NCI-H69 (cell line): ENCODE measurements at regions not wholly inside any gene's neighbourhood (a gene's known extent, or its start where the extent isn't known, plus 50 kb on each side); places are given as distances from the start of the nearest gene placed in this dataset.
"Not testable (repeated sequence)": the region's sequence is repeated elsewhere in the genome, so short reads cannot be mapped to it uniquely, and the experiment has no call there.

Source experiments
- DNase-seq: peaks from one replicate; lab custom pipeline; 2025; lab: John Stamatoyannopoulos, UW

DNA sequence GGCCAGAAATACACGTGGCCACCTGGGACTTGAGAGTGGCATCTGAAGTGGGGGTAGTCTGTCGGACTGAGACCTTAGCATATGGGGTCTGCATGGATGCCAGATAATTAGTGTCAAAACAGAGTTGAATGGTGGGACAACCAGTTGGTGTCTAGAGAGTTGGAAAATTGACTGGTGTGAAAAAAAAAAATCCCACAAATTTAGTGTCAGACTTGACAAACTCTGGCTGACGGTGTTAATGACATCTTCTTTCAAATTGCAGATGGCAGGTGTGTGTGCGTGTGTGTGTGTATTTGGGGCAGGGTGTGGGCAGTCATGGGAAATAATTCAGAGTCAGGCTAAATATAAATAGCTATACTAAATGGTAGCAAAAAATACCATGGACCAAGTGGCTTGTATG lies 365.4 kb upstream of the RGPD4 start:
- DNase-seq, result no peak

GRCh38 chr2:107462181-107462580 lies 364.5 kb upstream of the RGPD4 start:
- DNase-seq, result peak; percentile 62

- no peak for DNase-seq
Measured at GRCh38 chr2:107466241-107466640, 360.5 kb upstream of the RGPD4 start.

DNA sequence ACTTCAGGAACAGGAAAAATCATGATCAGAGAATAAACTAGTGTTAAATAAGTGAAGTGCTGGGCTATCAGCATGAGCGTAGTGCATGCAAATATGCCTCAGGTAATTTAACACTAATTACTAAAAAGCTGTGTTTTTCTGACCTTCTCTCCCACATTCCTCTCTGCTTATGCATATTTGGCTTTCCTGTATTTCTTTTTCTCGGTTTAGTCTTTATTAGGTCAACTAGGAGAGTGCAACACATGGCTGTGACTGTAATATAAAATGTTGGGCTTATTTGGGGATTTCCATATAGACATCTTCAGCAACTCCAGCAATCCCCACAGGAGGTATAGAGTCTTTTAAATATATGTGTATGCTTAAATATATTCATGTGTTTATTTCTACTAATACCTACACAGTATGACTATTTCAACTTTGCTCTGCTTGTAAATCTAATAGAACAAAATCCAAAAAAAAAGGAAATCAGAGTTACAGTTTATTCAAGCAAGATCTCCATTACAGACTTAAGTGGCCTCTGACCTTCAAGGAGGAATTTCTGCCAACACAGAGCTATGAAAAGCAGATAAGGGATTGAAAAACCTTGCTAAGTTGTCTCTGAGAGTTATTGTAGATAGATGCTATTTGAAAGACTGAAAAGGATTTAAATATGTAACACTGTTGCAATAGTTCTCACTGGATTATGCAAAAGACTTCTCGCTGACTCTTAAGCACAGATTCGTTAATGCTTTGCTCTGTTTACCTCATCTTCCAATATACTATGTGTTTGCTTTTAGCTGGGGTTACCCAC lies 359.5 kb upstream of the RGPD4 start:
- DNase-seq, result no peak

DNA sequence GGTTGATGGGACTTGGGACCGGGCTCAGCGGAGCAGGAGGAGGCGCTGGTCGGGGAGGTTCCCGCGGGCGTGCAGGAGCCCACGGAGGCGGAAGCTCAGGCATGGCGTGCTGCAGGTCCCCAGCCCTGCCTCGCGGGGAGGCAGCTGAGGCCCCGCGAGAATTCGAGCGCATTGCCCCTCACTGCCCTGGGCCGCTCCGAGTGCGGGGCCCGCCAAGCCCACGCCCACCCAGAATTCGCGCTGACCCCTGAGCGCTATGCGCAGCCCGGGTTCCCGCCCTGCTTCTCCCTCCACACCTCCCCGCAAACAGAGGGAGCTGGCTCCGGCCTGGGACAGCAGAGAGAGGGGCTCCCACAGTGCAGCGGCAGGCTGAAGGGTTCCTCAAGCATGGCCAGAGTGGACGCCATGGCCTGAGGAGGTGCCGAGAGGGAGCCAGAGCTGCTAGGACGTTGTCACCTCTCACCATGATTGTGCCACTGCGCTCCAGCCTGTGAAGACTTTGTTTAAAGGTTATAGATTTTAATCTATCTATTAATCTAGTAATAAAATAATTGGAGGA lies 357.2 kb upstream of the RGPD4 start:
- DNase-seq, result no peak

DNA sequence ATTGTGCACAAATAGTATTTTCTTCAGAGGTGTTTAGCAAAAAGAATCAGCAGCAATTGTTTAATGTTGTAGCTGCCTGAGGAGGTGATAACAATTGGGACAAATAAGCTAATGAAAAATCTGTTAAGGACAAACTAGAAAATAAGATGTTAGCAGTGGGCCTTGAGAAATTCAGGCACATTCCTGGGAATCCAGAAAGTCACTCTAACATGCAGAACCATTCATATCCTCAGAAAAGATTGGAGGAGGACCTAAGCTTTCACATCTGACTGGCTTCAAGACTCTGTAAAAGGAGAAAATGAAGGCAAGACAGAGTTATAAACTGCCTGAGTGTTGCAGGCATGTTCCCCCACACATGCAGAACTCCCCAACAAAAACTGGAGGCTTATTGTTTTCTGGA lies 353.5 kb upstream of the RGPD4 start:
- no peak for DNase-seq

DNA sequence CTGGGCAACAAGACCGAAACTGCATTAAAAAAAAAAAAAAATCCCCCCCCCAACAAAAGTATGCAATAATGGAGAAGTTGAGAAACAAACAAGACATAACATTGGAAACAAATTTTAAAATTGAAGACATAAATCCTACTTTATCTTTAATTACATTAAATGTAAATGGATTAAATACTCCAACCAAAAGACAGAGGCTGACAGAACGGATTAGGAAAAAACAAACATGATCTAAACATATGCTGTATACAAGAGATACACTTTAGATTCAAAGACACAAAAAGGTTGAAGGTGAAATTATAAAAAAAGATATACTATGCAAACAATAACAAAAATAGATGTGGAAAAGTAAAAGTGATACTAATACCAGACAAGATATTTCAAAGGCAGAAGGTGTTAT lies 350.8 kb upstream of the RGPD4 start:
- no peak for DNase-seq

- DNase-seq, result no peak
Measured at GRCh38 chr2:107502539-107502938, 324.2 kb upstream of the RGPD4 start.

- DNase-seq, result no peak
Measured at GRCh38 chr2:107511970-107512789, 314.5 kb upstream of the RGPD4 start.

- no peak for DNase-seq
Measured at GRCh38 chr2:107525406-107525805, 301.3 kb upstream of the RGPD4 start.

GRCh38 chr2:107529146-107529545 lies 297.5 kb upstream of the RGPD4 start:
- DNase-seq, result peak; percentile 88

DNA sequence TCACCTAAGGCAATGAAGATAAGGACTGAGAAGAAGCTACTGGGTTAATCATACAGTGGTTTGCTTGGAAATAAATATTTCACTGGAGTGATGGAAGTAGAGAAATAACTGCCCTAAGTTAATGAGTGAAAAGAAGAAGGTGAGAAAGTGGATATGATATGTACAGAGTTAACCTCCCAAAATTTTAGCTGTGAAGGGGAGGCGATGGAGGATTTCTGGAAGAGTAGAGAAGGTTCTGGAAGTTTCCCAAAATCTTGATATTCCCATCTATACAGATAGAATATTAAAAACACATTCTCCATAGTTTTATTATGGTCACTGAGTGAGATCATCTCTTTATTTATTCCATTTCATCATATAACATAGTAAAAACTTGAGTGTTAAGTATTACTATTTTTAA lies 296.6 kb upstream of the RGPD4 start:
- DNase-seq, result peak; percentile 12

GRCh38 chr2:107534926-107535325 lies 291.8 kb upstream of the RGPD4 start:
- DNase-seq, result no peak

DNA sequence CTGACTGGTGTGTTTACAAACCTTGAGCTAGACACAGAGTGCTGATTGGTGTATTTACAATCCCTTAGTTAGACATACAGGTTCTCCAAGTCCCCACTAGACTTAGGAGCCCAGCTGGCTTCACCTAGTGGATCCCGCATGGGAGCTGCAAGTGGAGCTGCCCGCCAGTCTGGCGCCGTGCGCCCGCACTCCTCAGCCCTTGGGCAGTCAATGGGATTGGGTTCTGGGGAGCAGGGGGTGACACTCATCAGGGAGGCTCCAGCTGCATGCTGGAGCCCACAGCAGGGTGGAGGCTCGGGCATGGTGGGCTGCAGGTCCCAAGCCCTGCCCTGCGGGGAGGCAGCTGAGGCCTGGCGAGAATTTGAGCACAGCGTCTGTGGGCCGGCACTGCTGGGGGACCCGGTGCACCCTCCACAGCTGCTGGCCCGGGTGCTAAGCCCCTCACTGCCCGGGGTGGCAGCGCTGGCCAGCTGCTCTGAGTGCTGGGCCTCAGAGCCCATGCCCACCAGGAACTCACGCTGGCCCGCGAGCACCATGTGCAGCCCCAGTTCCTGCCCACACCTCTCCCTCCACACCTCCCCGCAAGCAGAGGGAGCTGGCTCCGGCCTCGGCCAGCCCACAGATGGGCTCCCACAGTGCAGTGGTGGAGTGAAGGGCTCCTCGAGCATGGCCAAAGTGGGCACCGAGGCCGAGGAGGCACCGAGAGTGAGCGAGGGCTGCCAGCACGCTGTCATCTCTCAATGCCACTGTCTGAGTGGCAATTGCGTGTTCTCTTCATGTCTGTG lies 290.6 kb upstream of the RGPD4 start:
- DNase-seq, result not testable (repeated sequence)

DNA sequence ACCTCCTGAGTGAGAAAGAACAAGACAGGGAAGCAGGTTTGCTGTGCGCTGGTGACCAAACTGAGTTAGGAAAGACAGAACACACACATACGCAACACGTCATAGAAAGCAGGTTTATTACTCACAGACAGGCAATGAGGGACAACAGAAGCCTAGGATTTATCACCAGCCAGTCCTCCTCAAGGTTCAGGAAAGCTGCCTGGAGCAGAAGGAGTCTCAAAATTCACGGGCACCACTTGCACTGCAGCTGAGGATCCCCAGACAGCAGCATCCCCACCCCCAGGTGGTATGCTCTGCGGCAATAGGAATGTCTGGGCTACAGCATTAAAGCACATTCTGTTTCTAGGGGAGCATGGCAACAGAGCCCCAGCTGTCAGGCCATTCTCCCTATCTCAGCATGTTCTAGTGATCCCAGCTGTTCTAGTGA lies 284.4 kb upstream of the RGPD4 start:
- DNase-seq, result peak; percentile 64

DNA sequence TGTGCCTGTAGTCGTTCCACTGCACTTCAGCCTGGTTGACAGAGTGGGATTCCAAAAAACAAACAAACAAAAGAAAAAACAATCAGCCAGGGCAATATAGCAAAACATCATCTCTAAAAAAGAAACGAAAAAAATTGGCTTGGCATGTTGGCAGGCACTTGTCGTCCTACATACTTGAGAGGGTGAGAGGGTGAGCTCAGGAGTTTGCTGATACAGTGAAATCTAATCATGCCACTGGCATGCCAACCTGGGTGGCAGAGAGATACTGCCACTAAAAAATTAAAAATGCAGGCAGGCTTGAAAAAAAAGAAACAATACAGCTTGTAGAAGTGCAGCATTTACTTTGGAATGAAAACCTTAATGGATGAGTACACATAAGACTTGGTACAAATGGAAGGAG lies 282.9 kb upstream of the RGPD4 start:
- no peak for DNase-seq

DNA sequence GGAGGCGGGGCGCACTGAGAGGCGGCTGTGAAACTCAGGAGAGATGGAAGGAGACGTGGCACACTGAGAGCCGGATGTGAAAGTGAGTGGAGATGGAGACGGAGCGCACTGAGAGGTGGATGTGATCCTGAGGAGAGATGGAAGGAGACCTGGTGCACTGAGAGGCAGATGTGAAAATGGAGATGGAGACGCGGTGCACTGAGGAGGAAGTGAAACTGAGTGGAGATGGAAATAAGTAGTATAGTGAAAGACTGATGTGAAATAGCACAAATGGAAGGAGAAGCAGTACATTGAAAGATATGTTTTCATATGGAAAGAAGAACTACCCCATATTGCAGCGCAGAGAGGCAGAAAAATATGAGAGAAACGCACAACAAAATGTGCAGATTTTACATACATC lies 281.6 kb upstream of the RGPD4 start:
- no peak for DNase-seq

DNA sequence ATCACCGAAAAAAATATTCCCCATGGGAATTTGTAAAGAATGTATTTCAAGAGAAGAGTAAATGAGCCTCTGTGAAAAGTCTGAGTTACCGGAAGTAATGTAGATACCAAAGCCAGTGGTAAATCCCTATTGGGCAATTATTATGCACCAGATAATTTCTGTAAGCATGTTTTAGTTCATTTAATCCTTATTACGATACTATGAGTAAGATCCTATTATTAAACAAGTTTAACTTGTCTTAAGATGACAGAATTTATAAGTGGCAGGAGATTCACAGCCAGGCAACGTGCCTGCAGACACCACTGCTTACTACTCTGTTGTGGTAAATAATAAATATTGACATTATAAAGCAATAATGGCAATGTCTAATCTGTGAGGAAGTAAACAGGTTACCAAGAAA lies 280.8 kb upstream of the RGPD4 start:
- DNase-seq, result no peak

DNA sequence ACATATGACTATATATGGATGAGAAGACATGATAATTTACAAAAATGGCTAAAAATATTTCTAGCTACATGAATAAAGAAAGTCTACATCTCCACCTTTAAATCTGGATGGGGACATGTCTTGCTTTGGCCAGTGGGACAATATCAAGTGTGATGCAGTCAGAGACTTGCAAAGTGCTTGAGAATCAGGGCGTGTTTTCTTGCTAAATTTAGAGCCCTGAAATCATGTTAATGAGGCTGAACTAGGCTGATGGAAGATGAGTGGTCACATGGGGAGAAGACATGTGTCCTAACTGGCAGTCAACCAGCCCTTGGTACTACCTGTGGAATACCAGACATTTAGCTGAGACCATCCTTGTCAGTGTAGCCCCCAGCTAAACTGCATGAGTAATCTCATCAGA lies 278.5 kb upstream of the RGPD4 start:
- peak; percentile 3 for DNase-seq

- no peak for DNase-seq
Measured at GRCh38 chr2:107553046-107553445, 273.6 kb upstream of the RGPD4 start.

GRCh38 chr2:107553539-107553938 lies 273.2 kb upstream of the RGPD4 start:
- no peak for DNase-seq

DNA sequence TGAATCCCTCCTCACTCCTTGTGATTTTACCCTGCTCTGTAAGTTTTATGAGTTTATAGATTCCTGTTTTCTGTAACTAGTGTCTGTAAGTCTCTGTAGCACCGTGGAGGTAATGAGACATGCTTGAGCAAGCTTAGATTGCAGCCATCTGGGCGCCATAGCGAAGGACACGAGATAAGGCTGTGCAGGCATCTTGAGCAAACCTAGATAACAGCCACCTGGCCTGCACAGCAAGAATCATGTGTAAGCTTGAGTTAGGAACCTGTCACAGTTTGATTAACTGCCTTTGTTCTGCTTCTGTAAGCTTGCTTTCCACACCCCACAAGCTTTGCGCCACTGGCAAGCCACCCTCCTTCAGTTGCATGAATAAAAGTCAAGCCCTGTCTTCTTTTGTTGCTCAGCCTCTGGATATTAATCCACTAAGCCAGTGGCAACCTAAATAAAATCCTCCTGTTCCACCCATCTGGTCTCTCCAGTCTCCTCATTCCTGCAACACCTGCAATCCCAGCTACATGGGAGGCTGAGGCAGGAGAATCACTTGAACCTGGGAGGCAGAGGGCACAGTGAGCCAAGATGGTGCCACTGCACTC lies 270.6 kb upstream of the RGPD4 start:
- no peak for DNase-seq
